GM12873 (cell line): ENCODE measurements at regions not wholly inside any gene's neighbourhood (a gene's known extent, or its start where the extent isn't known, plus 50 kb on each side); places are given as distances from the start of the nearest gene placed in this dataset.

ENCODE experiments used
- TF ChIP-seq, protein P1 (sequence below): IDR thresholded peaks from 2 replicates; pipeline ENCODE4 v1.5.1; 2012; ENCODE audit warnings: low read depth, mild to moderate bottlenecking, moderate library complexity, low read length, control low read depth; ENCODE audit not compliant: insufficient read depth; ENCODE audit errors: missing control alignments

DNA sequence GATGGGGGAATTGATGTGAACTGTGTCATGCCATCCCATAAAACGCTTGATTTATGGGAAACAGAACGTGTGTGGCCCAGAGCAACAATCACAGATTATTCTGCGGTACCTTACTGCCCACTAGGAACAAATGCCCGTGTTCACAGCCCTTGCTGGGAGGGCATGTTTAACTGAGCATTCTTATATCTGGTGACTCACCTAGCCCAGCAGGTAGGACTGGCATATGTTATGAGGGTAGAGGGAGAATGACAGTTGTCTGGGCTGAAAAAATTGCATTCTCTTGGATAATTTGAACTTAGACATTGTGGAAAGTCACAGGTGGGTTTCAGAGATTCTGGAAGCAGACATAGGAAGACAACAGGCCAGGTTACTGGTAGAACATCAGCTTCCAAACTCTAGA lies 460.6 kb downstream of the DMRT2 start:
- TF ChIP-seq, protein P1, sequence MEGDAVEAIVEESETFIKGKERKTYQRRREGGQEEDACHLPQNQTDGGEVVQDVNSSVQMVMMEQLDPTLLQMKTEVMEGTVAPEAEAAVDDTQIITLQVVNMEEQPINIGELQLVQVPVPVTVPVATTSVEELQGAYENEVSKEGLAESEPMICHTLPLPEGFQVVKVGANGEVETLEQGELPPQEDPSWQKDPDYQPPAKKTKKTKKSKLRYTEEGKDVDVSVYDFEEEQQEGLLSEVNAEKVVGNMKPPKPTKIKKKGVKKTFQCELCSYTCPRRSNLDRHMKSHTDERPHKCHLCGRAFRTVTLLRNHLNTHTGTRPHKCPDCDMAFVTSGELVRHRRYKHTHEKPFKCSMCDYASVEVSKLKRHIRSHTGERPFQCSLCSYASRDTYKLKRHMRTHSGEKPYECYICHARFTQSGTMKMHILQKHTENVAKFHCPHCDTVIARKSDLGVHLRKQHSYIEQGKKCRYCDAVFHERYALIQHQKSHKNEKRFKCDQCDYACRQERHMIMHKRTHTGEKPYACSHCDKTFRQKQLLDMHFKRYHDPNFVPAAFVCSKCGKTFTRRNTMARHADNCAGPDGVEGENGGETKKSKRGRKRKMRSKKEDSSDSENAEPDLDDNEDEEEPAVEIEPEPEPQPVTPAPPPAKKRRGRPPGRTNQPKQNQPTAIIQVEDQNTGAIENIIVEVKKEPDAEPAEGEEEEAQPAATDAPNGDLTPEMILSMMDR, result no peak

DNA sequence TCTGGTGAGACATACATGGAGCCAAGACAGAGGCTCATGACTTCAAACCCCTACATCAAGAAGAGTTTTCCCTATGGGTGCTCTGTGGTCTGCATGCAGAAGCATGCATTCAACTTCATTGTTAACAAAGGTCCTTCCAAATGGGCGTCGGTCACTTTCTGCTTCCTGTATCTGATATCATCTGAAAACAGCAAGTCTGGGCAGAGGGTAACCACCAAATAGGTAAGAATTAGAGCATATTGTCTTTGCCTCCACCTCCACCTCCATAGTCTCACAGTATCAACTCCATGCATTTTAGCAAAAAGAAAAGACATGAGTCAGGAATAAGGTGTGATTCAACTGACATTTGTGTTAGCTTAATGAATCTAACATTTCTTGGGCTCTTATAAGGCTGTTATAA lies 462.9 kb downstream of the DMRT2 start:
- TF ChIP-seq, protein P1, result no peak

DNA sequence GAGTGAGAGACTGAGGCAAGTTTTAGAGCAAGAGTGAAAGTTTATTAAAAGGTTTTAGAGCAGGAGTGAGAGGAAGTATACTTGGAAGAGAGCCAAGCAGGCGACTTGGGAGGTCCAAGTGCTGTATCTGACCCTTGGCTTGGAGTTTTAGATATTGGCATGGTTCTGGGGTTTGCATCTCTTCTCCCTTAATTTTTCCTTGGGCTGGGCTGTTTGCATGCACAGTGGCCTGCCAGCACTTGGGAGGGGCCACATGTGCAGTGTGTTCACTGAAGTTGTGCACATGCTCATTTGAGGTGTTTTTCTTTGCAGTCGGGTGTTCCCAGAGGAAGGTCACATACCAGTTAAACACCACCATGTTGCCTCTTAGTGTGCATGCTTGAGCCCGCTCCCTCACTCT lies 464.1 kb downstream of the DMRT2 start:
- TF ChIP-seq, protein P1, result no peak

DNA sequence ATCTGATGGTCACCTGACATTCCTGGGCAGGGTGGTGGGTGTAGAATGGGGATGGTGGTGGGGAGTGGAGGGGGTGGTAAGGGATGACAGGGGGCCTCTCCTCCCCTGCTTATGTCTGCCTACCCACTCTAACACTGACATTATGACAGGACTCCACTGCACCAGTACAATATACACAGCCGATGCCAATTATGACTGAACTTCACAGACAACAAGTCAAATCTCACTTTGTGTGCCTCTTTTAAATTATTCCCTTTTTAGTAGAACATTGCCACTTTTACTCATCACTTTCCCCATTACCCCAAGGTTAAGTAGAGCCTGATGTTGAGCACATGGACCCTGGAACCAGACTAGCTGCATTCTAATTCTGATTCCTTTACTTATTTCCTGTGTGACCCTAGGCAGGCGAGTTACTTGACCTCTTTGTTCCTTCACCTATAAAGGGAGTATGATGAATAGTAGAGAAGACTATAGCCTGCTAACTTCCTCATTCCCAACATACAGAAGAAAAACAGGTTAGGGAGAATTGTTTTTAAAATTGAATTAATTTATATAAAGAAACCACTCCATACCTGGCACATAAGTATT lies 464.7 kb downstream of the DMRT2 start:
- TF ChIP-seq, protein P1, result no peak

DNA sequence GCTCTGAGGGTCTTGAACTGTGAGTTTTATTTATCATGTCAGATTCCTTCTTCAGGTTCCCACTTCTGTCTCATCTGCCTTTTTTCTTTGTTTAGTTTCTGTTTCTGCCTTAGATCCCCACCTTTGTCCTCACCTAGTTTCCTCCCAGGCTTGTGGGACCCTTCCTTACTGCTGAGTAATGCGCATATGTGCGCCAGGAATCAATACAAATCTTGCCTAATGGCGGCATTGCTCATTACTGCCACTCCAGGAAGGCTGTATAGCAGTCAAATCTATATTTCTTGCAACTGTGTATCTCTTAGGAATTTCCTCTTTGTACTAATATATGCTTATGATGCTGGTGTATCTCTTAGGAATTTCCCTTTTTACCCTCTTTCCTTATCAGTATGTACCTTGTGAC lies 465.4 kb downstream of the DMRT2 start:
- TF ChIP-seq, protein P1, result peak; percentile 32

DNA sequence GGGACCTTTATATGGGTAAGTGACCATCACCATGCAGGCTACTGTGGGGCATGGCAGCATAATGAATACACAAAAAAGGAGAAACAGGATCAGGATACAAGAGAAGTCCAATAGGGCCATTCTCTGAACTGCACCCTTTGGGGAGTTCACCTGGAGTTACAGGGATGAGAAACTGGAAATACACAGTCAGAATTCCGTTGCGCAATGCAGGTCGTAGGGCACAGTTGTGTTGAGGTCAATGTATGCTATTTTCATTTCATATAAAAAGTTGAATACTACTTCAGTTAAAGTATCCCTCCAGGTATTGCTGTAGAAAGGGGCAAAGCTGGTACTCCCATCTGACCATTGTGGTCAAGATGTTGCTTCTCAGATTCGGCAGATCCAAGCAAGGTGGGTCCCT lies 471.4 kb downstream of the DMRT2 start:
- TF ChIP-seq, protein P1, result no peak

DNA sequence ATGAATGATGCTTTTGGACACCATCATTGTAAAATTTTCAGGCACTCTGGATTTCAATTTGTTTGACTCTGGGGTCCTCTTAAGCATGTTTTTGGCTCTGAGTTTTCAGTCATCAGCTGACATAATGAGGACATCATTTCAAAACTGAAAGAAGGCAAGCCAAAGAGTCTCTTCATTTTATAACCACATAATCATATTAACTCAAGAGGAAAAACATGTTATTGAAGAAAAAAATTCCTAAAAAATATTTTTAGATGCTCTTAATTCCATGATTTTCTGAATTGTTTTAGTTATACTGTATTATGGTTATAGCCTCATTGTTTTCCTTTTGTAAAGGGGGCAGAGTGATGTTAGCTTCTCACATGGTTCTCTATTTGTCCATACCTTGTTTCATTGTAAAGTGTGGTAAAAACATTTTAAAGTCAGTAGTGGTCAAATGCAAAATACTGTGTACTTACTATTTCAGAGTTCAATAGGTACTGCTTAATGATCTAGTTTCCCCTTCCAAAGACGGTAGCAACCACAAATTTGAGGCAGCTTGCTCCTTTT lies 472.1 kb downstream of the DMRT2 start:
- TF ChIP-seq, protein P1, result no peak
